Endodermal cell (in vitro differentiated cells): ENCODE measurements at regions not wholly inside any gene's neighbourhood (a gene's known extent, or its start where the extent isn't known, plus 50 kb on each side); places are given as distances from the start of the nearest gene placed in this dataset.

Experiments used
- DNase-seq: peaks from one replicate; pipeline ENCODE4 v3.0.0-alpha.2; 2017
- H3K27ac ChIP-seq: 2 replicates; pipeline ENCODE4 v1.5.1; 2013; ENCODE audit warnings: mild to moderate bottlenecking, low read depth, low read length, moderate library complexity
- H3K27me3 ChIP-seq: 2 replicates; pipeline ENCODE4 v1.6.1; 2013; ENCODE audit warnings: mild to moderate bottlenecking, low read length, moderate library complexity; ENCODE audit not compliant: insufficient read depth, control insufficient read depth, poor library complexity, severe bottlenecking
- H3K36me3 ChIP-seq: 2 replicates; pipeline ENCODE4 v1.7.0; 2013; ENCODE audit warnings: mild to moderate bottlenecking, low read length, moderate library complexity; ENCODE audit not compliant: control insufficient read depth, insufficient read depth
- H3K4me1 ChIP-seq: one replicate; pipeline ENCODE4 v1.7.0; 2013; ENCODE audit warnings: low read length; ENCODE audit not compliant: control insufficient read depth, insufficient read depth
- H3K4me3 ChIP-seq: 2 replicates; pipeline ENCODE4 v1.5.1; 2013; ENCODE audit warnings: mild to moderate bottlenecking, low read length, moderate library complexity
- H3K9ac ChIP-seq: 2 replicates; pipeline ENCODE4 v1.6.1; 2013; ENCODE audit warnings: mild to moderate bottlenecking, low read length, moderate library complexity; ENCODE audit not compliant: poor library complexity, severe bottlenecking; ENCODE audit errors: extremely low read depth
- H3K9me3 ChIP-seq: 2 replicates; pipeline ENCODE4 v1.6.1; 2013; ENCODE audit warnings: mild to moderate bottlenecking, low read length, moderate library complexity; ENCODE audit not compliant: control insufficient read depth
- H3K27ac Mint-ChIP-seq: 2 replicates; pipeline ENCODE4 v1.8.0; 2020; ENCODE audit warnings: mixed read lengths
- H3K27me3 Mint-ChIP-seq: 2 replicates; pipeline ENCODE4 v1.8.0; 2021; ENCODE audit warnings: mild to moderate bottlenecking, mixed read lengths; ENCODE audit not compliant: insufficient read depth
- H3K36me3 Mint-ChIP-seq: 2 replicates; pipeline ENCODE4 v1.8.0; 2020; ENCODE audit warnings: low read depth, mixed read lengths
- H3K4me1 Mint-ChIP-seq: 2 replicates; pipeline ENCODE4 v1.8.0; 2020; ENCODE audit warnings: mixed read lengths
- H3K4me3 Mint-ChIP-seq: 2 replicates; pipeline ENCODE4 v1.8.0; 2020; ENCODE audit warnings: mild to moderate bottlenecking, moderate library complexity, mixed read lengths
- H3K9me3 Mint-ChIP-seq: 2 replicates; pipeline ENCODE4 v1.8.0; 2020; ENCODE audit warnings: mild to moderate bottlenecking, mixed read lengths
- CTCF ChIP-seq: fragments of 200-600 bp; sonication (generic); conservative IDR thresholded peaks from 2 replicates; pipeline ENCODE4 v1.5.0; 2021; ENCODE audit warnings: antibody characterized with exemption, mild to moderate bottlenecking
- WGBS, 2 experiments: methylation state at CpG; one replicate each; pipeline versions ENCODE4 v1.1.5 to v1.1.7; 2013; ENCODE audit warnings: missing lambda C conversion rate in 2 of 2, mixed read lengths in 1 of 2; ENCODE audit not compliant: insufficient coverage in 1 of 2, insufficient read length in 1 of 2; 5-methylcytosine and 5-hydroxymethylcytosine counted together

GRCh38 chr17:10999484-10999883 is 161.6 kb upstream of the PIRT start:
- H3K27me3 ChIP-seq, result no peaks in the 10 kb centered on the region
- no peaks in the 10 kb centered on the region for H3K9me3 Mint-ChIP-seq

GRCh38 chr17:10993126-10993525 is 155.2 kb upstream of the PIRT start:
- no peak overlapping the region for H3K9ac ChIP-seq
- Mint-ChIP-seq H3K27me3 (peaks cover 21% of the 10 kb centered on the region), H3K4me1 (peaks cover 30% of the 10 kb centered on the region), H3K27ac (no peak overlapping the region), H3K4me3 (no peak overlapping the region), H3K9me3 (peaks cover 4% of the 10 kb centered on the region), H3K36me3 (no peaks in the 10 kb centered on the region)
- H3K4me1 ChIP-seq, result peaks cover 6% of the 10 kb centered on the region
- no peak overlapping the region for H3K4me3 ChIP-seq
- no peaks in the 10 kb centered on the region for H3K36me3 ChIP-seq
- 89 to 92% methylated on average over 7 of the region's 7 CpGs for WGBS, 2 experiments
- no peak for TF ChIP-seq CTCF
- H3K9me3 ChIP-seq, result no peaks in the 10 kb centered on the region
- H3K27ac ChIP-seq, result no peak overlapping the region
- no peaks in the 10 kb centered on the region for H3K27me3 ChIP-seq
- DNase-seq, result no peak

More at GRCh38 chr17:10999484-10999883, 161.6 kb upstream of the PIRT start:
- Mint-ChIP-seq H3K4me3 (no peak overlapping the region), H3K27me3 (peaks cover 11% of the 10 kb centered on the region), H3K4me1 (peaks cover 47% of the 10 kb centered on the region), H3K36me3 (no peaks in the 10 kb centered on the region), H3K27ac (no peak overlapping the region)
- peaks cover 23% of the 10 kb centered on the region for H3K4me1 ChIP-seq
- no peak overlapping the region for H3K27ac ChIP-seq
- DNase-seq, result no peak
- H3K9ac ChIP-seq, result no peak overlapping the region
- no peak overlapping the region for H3K4me3 ChIP-seq
- H3K9me3 ChIP-seq, result no peaks in the 10 kb centered on the region
- WGBS, 2 experiments, result 93 to 95% methylated on average over 1 of the region's 2 CpGs
- no peaks in the 10 kb centered on the region for H3K36me3 ChIP-seq
- no peak for TF ChIP-seq CTCF

GRCh38 chr17:10992106-10992880 is 154.4 kb upstream of the PIRT start:
- no peaks in the 10 kb centered on the region for H3K36me3 Mint-ChIP-seq

More at GRCh38 chr17:10992106-10992880, 154.4 kb upstream of the PIRT start:
- Mint-ChIP-seq H3K9me3 (peaks cover 4% of the 10 kb centered on the region), H3K27me3 (peaks cover 17% of the 10 kb centered on the region), H3K4me1 (peaks cover 30% of the 10 kb centered on the region), H3K4me3 (no peak overlapping the region), H3K27ac (no peak overlapping the region)
- 84 to 92% methylated on average over 9 to 10 of the region's 10 CpGs for WGBS, 2 experiments
- TF ChIP-seq CTCF, result no peak
- no peak for DNase-seq
- Histone ChIP-seq H3K4me3 (no peak overlapping the region), H3K36me3 (no peaks in the 10 kb centered on the region), H3K9me3 (no peaks in the 10 kb centered on the region), H3K9ac (no peak overlapping the region), H3K4me1 (peaks cover 6% of the 10 kb centered on the region), H3K27me3 (no peaks in the 10 kb centered on the region), H3K27ac (no peak overlapping the region)
